HG02623 (cell line): ENCODE measurements at regions not wholly inside any gene's neighbourhood (a gene's known extent, or its start where the extent isn't known, plus 50 kb on each side); places are given as distances from the start of the nearest gene placed in this dataset.

Experiments used
- ATAC-seq: cut with Tn5 transposase; IDR thresholded peaks from one replicate; pipeline ENCODE4 v1.9.1; 2021; ENCODE audit warnings: moderate library complexity; ENCODE audit not compliant: unreplicated experiment

DNA sequence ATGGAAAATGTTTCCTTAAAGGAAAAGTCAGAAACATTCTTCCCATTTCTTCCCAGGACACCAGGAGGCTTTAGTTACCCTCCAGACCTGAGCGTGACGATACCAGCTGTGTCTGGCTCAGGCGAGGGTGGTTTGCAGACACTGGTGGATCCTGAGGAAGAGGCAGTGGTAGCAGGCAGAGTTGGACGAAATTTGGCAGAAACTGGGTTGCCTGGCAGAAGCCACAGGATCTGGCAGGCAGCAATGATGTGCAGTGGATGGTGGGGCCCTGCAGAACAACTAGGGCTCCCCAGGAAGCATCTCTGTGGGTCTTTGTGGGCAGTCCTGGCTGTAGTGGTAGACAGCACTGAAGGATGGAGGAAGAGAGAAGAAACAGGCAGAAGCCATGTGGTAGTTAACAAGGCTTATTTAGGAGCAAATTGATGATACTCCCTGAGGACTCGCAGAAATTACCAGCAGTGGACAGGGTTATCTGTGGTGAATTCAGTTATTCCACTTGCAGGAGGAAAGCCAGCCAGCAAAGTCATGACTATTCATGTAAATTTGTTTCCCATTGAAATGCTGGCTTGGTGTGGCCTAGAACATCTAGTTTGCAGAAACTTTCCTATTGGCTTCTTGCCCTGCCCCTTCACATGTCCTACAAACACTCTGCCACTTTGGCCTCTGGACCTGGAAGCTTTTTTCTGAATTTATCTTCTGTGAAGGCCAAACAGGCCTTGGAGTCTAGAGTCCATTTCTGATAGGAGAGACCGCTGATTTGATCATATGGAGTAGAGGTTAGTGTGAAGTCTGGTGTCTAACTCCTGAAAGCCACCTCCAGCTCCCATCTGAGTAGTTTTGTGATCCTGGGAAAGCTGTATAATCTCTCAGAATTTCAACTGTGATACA lies 212.0 kb downstream of the DMRT2 start:
- ATAC-seq = no peak

- peak; percentile 74 for ATAC-seq
These were observed 217.0 kb downstream of the DMRT2 start for GRCh38 chr9:1267141-1267570.

DNA sequence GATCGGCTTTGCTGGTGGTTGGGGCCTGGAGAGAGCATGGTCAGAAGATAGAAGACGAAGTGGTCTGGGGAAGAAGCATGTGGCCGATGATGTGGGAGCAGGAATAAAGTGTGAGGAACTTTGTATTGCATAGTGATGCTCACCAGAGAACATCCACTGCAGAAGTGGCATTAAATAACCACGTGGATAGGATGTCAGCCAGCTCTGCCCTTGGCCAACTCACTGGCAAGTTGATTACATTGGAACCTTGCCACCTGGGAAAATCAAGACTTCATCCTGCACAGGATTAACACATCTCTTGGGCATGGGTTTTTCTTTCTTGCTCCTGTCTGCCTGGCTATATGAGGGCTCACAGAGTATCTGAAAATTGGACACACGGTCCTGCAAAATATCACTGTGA lies 217.4 kb downstream of the DMRT2 start:
- ATAC-seq = no peak

GRCh38 chr9:1269533-1270315 lies 219.6 kb downstream of the DMRT2 start:
- ATAC-seq = no peak

DNA sequence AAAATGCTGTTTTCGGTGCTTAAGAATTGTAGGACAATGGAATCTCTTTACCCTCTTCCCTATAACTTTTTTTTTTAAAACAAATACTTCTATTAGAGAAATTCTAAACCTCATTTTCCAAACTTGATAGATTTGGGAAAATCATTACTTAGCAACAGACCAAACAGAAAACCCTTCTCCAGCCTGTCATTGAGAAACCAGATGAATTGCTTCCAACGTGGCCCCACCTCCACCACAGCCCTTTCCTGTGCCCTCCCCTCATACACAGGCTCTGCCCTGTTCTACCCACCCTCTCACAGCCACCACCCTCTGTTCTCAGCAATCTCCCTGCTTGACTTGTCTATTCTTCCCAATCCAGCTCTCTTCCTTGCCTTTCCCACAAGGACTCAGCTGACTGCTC lies 221.2 kb downstream of the DMRT2 start:
- ATAC-seq = no peak

DNA sequence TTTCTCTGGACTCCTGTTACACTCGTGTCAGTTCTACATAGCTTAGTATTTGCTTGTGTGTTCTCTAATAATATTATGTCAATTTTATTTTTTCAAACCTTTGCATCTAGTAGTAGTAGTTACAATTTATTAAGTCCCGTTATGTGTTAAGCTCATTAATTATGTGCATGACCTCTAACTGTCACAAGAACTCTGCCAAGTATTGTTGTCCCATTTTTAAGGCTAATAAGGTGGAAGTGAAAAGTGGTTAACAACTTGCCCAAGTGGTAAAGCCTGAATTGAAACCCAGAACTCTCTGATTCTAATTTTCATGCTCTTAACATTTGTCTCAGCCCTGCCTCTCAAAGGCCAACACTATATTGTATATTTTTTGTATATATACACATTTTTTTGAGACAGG lies 221.6 kb downstream of the DMRT2 start:
- no peak for ATAC-seq

GRCh38 chr9:1272488-1272887 lies 222.3 kb downstream of the DMRT2 start:
- no peak for ATAC-seq

- ATAC-seq = no peak
These were observed 223.7 kb downstream of the DMRT2 start for GRCh38 chr9:1273859-1274258.

GRCh38 chr9:1274334-1274733 lies 224.2 kb downstream of the DMRT2 start:
- no peak for ATAC-seq

DNA sequence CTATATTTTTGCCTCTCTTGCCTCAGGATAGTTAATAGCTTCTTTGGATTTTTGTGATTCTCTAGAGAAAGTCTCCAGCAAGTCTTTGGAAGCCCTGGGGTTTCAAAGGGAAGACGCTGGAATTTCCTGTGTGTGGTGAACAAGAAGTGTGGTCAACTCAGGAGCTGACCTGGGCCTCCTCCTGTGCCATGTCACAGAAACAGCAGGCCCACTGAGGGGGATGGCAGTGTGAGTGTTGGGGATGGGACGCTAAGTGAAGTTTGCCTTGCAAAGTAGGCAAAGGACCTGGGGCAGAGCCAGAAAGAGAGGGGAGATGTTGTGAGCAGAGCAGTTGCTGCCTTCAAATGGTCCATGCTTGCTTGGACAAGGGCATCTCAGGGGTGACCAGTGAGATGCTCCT lies 226.3 kb downstream of the DMRT2 start:
- ATAC-seq = no peak

GRCh38 chr9:1284727-1285126 lies 234.6 kb downstream of the DMRT2 start:
- no peak for ATAC-seq

DNA sequence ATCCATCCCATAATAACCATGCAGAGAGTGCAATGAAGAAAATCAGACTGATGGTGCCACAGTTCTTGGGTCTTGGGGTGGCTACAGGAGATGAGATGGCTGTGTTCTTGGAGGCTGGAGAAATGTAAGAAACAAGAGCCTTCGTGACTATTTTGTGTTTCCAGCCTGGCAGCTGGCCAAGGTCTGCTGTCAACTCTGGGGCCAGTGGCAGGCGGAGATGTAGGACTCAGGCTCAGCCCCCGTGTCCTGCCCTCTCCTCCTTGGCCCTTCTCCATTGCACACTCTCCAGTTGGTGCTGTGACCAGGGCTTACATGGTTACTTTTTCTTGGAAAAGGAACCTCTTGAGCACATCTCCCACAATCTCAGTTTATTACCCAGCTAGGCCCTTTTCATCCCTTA lies 235.4 kb downstream of the DMRT2 start:
- ATAC-seq = no peak

- no peak for ATAC-seq
These were observed 242.2 kb downstream of the DMRT2 start for GRCh38 chr9:1292384-1292783.

DNA sequence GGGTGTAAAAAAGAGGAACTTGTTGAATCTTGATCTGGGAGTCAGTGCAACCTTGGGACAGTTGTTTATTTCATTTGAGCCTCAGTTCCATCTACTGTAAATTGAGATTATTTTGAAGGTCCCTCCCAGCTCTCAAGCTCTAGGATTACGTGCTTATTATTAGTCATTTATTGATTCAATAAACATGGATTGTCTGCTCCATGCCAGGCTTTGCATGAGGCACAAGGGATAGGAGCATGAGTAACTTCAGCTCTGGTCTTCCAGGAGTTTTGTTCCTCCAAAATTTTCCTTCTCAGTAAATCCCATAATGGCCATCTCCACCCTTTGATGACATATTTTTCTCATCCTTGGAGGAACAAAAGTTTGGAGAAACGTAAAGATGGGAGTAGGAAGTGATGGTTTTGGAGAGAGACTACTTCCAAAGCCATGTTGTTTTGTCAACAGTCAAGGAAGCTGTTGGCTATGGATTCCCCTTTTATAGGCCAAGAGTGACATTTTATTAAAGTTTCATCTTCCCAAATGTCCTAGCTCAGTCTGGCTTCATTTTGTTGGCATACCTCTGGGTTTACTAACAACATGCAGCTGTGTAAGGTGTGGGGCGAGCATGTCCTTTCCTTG lies 244.6 kb downstream of the DMRT2 start:
- no peak for ATAC-seq

DNA sequence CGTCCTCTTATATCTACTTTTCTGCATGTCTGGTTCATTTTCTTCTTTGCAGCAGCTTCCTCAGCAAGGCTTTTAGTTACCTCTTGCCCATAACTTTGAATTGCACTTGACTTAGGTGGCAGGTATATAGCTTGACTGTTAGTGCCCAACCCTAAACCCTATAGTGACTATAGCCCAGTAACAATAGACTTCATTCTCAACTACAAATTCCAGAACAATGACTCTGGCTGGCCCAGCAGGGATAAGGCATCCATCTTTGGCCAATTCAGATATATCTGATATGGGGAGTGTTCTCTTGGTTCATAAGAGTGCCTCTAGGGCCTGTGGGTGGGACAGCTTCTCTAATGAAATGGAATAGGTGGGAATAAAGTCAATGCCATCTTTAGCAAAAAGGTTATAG lies 246.2 kb downstream of the DMRT2 start:
- no peak for ATAC-seq

DNA sequence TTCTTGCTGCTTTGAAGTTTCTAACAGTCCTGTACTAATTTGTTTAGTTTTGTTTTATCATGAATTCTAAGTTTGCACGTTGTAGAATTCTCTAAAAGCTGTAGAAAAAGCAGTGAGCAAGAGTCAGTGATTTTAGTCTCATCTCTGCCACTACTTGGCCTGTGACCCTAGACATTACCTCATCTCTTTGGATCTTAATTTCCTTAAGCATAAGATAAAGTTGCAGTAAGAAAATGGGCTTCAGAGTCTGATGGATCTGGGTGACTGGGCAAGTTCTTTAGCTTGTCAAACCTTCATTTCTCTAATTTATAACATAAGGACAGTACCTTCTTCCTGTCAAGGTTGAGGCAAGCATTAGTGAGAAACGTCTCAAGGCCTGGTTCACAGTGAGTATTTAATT lies 247.9 kb downstream of the DMRT2 start:
- ATAC-seq = no peak

GRCh38 chr9:1300941-1301340 lies 250.8 kb downstream of the DMRT2 start:
- no peak for ATAC-seq

DNA sequence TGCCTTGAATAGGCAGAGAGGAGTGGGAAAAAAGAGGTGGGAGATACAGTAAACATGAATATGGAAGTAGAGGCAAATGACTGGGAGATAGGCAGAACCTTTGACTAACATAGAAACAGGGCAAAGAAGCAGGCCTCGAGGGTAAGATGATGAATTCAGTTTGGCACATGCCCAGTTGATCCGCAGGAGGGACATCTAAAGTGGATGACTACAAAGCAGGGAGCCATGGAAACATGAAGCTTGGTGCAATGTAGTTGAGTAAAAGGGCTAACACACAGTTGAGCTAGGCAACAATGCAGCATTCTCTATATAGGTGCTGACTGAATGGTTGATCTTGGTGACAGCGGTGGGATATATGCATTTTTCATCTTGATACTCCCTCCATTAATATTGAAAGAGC lies 253.8 kb downstream of the DMRT2 start:
- no peak for ATAC-seq

DNA sequence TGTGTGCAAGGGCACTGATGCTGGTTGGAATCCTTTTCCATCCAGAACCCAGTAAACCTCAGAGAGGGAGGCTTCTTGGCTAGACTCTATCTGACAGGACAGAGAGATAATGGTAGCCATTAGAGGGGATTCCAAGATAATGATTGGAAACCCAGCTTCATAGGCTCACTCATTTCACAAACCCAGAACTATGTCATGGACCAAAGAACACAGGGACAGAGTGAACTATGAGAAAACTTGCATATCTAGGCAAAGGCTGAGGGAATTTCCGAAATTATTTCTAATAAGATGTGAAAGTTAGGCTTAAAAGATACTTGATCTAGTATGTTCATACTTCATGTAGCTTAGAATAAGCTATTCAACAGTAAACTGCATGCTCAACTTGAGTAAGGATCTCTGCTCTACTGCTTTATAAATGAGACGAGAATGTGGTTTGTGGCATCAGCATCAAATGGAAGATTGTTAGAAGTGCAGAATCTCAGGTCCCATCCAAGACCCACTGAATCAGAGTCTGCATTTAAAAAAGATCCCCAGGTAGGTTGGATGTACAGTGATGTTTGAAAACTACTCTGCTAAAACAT lies 261.4 kb downstream of the DMRT2 start:
- no peak for ATAC-seq

- ATAC-seq = no peak
These were observed 269.3 kb downstream of the DMRT2 start for GRCh38 chr9:1319436-1319835.

- no peak for ATAC-seq
These were observed 269.9 kb downstream of the DMRT2 start for GRCh38 chr9:1320051-1320557.
